Colon (tissue), 2 donors: ENCODE measurements at regions not wholly inside any gene's neighbourhood (a gene's known extent, or its start where the extent isn't known, plus 50 kb on each side); places are given as distances from the start of the nearest gene placed in this dataset.

Source experiments
- FAIRE-seq: peaks from 2 replicates; lab custom pipeline; 2012; peaks lifted over from hg19 to GRCh38; lab: Jason Lieb, UNC
- donor health status: control.
- donor health status: control.

DNA sequence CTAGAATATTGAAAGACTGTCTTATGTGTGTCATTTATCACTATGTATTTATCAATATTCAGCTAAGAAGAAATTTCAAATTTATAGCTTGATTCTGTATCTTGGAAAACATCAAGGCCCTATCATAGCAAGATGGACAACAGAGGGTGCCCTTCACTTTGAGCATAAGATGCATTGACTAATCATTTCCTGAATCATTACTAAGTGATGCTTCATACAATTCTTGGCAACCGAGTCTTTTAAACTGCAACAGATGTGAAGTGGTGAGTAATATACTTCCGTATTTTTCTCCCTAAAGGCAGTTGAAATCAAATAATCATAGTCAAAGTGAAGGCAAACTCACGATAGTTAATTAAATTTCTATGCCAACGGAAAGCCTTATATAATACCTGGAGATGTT lies 318.6 kb upstream of the RGMB start:
- FAIRE-seq = no peak

DNA sequence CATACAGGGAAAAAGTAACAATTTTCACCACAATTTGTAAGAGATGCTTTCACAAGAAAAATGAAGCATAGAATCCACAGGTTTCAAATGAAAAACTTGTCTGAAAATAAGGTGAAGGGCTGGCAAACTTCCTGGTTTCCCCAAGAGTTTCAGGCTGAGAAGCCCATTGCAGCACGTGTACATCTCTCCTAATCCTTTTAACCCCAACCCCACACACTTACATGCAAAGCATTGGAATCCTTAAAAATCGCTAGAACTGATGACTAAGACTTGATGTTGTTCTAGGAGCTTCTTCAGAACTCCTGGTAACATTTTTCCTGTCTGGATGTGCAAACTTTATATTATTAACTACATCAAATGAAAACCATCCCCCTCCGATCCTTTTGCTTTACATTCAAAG lies 317.8 kb upstream of the RGMB start:
- FAIRE-seq = no peak

DNA sequence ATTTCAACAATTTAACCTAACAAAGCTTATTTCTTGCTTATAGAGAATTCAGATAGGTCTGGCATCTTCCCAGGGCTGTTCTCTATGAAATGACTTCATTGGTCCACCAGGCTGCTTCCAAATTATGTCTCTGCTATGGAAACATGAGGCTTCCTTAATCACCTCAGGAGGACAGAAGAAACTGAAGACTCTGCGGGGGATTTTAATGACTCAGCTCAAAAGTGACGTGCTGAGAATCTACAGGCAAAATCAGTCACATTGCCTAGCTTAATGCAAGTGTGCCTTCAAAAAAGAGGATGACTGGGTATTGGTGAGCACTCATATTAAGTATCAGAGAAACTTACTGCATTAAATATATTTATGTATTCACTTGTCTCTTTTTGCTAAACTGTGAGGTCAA lies 315.5 kb upstream of the RGMB start:
- no peak for FAIRE-seq

DNA sequence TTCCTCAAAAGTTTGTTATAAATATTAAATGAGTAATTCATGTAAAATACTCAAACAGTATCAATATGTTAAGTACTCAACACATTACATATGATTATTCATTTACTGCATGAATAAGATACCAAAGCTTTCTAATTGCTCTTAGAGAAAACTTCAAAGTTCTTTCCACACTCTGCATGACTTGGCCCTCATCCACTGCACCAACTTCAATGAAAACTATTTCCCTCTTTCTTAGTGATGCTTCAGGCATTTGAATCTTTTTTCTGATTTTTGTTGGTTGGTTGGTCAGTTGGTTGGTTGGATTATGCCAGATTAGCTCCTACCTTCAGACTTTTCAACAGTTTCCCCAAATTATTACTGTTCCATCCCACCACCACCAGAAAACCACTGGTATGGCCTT lies 314.7 kb upstream of the RGMB start:
- no peak for FAIRE-seq

- FAIRE-seq = no peak
Measured at GRCh38 chr5:98460536-98460935, 312.9 kb upstream of the RGMB start.

- no peak for FAIRE-seq
Measured at GRCh38 chr5:98461485-98461884, 312.0 kb upstream of the RGMB start.

DNA sequence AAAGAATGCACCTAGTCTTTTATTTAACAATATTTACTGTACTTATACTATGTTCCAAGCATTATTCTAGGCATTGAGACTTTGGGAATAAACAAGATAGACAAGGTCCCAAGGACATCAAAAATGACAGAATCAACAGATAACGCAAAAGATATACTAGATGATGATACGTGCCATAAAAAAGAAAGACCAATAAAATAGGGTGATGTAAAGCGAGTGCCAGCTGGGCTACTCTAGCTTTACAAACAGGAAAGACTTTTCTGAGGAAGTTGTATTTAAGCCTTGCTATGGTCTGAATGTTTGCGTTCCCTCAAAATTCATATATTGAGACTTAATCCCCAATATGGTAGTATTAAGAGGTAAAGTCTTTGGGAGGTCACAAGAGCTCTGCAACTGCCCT lies 310.2 kb upstream of the RGMB start:
- FAIRE-seq = no peak

- no peak for FAIRE-seq
Measured at GRCh38 chr5:98463676-98464075, 309.8 kb upstream of the RGMB start.

DNA sequence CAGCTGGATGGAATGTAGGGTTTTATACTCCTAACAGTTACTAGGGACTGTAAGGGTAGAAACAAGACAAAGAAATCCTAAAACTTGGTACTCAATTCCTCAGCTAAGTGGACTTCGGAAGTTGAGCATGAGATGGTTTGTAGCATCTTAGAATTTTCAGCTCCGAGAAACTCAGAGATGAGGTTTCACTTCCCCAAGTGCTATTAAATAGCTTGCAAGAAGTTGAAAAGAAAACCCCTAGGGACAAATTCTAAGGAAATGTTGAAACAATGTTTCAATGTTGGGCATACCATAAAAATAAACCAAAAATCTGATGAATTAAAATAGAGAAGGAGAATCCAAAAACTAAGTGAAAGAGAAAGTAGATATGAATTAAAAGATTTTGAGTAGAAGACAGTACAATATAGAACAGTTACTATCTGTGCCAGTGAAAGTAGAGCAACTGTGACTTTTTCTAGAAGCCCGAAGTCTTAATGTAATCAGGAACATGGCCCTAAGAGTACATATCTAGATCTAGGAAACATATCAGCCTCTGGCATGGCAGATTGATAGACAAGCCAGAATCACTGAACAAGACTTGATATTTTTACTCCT lies 308.6 kb upstream of the RGMB start:
- FAIRE-seq = no peak

GRCh38 chr5:98468188-98468869 lies 305.1 kb upstream of the RGMB start:
- FAIRE-seq = no peak

GRCh38 chr5:98470747-98471146 lies 302.7 kb upstream of the RGMB start:
- FAIRE-seq = no peak

DNA sequence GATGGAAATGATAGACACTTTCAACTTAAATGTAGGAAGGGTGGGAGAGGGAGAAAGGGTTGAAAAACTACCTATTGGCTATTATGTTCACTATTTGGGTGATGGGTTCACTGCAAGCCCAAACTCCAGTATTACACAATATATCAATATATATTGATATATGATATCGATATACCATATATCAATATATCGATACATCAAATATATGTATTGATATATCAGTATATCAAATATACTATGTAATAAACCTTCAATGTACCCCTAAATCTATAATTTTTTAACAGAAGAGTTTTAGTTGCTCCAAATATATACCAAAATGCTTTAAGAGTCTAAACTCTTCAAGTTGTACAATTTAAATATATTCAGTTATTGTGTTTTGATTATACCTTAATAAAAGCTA lies 302.0 kb upstream of the RGMB start:
- peak; percentile 14 for FAIRE-seq

GRCh38 chr5:98474216-98474615 lies 299.2 kb upstream of the RGMB start:
- FAIRE-seq = no peak

DNA sequence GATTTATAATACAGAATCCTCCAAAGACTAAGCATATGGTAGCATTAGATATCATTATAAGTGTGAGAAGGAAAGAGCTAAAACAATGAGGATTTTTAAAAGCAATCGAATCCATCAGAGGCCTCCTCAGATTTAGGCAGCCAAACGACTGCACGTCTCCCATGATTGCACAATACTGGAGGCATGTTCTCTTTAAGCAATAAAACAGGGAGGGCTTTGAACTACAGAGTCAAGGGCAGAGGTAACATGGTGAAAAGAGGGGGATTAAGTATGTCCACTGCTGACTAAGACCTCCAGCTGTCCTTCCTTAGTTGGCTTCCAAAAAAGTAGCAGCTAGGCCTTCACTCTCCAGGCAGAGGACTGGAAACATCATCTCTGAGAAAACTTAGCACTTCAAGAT lies 298.7 kb upstream of the RGMB start:
- no peak for FAIRE-seq

DNA sequence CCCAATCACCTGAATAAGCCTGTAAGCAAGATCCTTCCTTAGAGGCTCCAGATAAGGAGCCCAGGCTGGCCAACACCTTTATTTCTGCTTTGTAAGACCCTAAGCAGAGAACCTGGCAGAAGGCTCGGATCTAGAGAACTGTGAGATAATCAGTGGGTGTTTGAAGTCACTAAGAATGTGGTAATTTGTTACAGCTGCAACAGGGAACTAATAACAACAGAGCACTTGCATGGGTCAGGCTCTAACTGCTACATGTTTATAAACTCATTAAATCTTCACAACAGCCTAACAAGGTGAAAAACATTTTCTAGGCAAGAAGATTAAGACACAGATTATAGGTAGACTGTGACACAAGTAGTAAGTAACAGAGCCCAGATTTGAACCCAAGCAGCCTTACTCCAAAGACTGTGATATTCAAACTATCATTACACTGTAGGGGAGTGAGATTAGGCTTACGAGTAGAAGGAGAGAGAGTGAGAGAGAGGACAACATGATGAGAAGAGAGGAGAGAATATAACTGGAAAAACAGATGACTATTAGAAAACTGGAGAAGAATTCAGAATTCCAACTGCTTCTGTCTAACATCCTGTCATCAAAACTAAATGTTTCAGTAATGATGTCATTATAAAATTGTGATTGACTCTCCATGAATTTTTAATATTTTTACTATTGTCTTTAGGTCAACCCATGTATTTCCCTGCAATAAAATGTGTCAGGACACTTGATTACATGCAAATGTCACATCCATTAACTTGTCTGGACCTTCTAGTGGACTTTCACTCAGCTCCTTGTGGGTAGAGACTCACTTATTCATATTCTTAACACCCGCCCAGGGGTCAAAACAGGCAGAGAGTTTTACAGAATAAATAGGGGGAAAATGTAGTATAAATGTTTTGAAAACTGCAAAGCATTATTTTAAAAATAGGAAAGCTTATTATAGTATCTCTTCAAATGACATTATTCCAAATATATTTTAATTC lies 290.9 kb upstream of the RGMB start:
- FAIRE-seq = no peak

DNA sequence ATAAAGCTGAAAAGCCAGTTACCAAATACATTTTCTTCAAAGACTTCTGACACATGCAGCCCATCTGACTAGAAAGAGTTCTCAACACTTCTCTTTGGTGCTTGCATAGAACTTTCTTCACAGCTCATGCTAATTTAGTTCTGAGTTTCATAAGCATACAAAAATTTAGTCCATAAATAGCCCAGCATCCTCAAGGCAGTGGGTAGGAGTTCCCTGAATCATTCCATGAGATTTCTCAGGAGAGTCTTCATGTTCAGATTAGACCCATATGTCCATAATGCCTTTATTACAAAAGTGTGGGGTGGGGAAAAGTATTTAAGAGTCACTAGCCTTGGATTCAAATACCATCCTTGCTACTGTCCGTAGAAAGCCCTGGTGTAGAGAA lies 290.2 kb upstream of the RGMB start:
- no peak for FAIRE-seq

DNA sequence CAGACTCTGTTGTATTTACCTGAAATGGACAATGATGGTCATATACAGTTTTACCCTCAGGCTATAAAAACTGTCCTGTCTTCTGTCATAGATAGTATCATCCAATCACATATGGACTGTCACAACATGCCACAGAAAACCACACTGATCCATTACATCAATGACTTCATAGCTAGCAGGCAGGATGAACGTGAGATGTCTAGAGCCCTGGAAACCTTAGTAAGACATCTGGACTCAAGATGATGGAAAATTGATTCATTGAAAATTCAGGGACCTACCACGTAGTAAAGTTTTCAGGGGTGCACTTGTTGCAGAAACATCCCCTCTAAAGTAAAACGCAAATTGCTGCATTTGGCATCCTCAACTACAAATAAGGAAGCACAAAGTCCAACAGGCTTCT lies 284.4 kb upstream of the RGMB start:
- FAIRE-seq = no peak

DNA sequence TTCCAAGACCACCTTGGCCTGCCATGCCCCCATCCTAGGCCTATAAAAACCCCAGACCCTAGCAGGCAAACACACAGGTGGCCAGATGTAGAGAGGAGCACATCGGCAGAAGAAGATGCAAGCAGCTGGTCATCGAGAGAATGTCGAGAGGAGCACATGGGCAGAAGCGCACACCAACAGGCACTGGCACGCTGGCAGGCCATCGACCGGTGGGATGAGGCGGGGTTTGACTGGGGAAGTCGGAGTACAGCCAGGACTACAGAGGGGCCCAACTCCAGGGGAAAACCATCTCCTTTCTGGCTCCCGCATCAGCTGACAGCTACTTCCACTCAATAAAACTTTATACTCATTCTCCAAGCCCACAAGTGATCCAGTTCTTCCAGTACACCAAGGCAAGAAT lies 283.1 kb upstream of the RGMB start:
- no peak for FAIRE-seq

DNA sequence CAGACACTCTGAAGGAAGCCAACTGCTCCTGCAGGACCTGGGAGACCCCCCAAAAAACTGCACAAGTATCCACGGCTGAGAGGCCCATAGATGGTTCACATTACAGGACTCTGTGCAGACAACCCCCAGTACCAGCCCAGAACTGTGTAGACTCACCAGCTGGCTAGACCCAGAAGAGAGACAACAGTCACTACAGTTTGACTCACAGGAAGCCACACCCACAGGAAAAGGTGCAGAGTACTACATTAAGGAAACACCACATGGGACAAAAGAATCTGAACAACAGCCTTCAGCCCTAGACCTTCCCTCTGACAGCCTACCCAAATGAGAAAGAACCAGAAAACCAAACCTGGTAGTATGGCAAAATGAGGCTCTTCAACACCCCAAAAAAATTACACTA lies 281.2 kb upstream of the RGMB start:
- no peak for FAIRE-seq

DNA sequence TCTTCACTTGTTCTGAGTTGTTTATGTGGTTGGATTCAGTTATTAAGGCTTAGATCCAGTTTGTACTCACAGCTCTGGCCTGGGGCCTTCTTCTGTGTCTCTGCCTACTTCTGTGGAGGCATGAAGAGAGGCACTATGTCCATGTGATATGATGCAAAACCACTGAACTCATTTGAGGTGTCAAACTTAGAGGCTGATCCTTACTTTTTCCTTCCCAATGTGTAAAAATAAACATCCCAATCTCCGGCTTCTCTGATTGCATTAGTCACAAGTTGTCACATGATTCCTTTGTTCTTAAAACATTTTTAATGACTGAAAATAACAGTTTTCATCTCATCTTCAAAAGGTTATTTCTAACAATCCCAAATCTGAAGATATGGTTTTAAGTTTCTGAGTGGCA lies 276.0 kb upstream of the RGMB start:
- no peak for FAIRE-seq

GRCh38 chr5:98498028-98498427 lies 275.4 kb upstream of the RGMB start:
- no peak for FAIRE-seq

DNA sequence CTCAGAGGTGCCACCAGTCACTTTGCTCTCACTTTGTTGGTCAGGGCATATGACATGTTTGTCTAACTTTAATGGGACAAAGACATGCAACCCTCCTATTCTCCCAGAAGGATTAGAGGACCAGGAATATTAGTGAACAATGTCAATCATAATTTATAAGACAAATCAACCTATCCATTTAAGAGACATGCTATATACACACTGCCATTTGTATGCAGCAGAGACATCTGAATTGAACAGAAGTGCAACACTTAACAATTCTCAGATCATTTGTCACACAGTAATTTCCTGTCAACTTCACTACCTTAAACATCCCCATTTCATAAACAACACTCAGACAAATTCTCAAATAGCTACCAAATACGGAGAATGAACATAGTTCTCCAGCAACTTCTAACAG lies 273.6 kb upstream of the RGMB start:
- no peak for FAIRE-seq

GRCh38 chr5:98500811-98501210 lies 272.7 kb upstream of the RGMB start:
- no peak for FAIRE-seq
